Right lobe of liver (tissue), 4 donors: ENCODE measurements at regions not wholly inside any gene's neighbourhood (a gene's known extent, or its start where the extent isn't known, plus 50 kb on each side); places are given as distances from the start of the nearest gene placed in this dataset.

Experiments
- CTCF ChIP-seq, 4 donors: fragments of 200-600 bp in 3 of 4; fragments of 450-650 bp in 1 of 4; IDR thresholded peaks; one replicate each; pipeline versions ENCODE4 v1.5.1 to v1.8.0; 2016 to 2022; ENCODE audit warnings: antibody characterized with exemption in 4 of 4, mild to moderate bottlenecking in 2 of 4
- POLR2A ChIP-seq: fragments of 450-650 bp; IDR thresholded peaks from one replicate; pipeline ENCODE4 v1.6.1; 2017; ENCODE audit warnings: antibody characterized with exemption, mild to moderate bottlenecking
- donor health status: DM: no; HTN: no; CAD: no.
- donor health status: DM: no; HTN: no; CAD: no.
- donor health status: DM: no; HTN: yes; CAD: no.

GRCh38 chr14:95434121-95434520 is 82.3 kb downstream of the SYNE3 start:
- no peak for TF ChIP-seq CTCF (IDR thresholded peaks at IDR 0.05)
- TF ChIP-seq POLR2A = no peak
